Nephron (organoid): ENCODE measurements at regions not wholly inside any gene's neighbourhood (a gene's known extent, or its start where the extent isn't known, plus 50 kb on each side); places are given as distances from the start of the nearest gene placed in this dataset.

Experiments
- H3K27ac Mint-ChIP-seq, 3 experiments: 2 replicates each; pipeline ENCODE4 v1.8.0; 2020; ENCODE audit warnings: mixed read lengths in 3 of 3, mild to moderate bottlenecking in 2 of 3, moderate library complexity in 1 of 3
- H3K27me3 Mint-ChIP-seq: 2 replicates; pipeline ENCODE4 v1.8.0; 2021; ENCODE audit warnings: low read depth, mild to moderate bottlenecking, moderate library complexity, mixed read lengths
- H3K36me3 Mint-ChIP-seq: 2 replicates; pipeline ENCODE4 v1.8.0; 2020; ENCODE audit warnings: low read depth, mixed read lengths
- H3K4me1 Mint-ChIP-seq: 2 replicates; pipeline ENCODE4 v1.8.0; 2020; ENCODE audit warnings: mixed read lengths
- H3K4me3 Mint-ChIP-seq, 3 experiments: 2 replicates each; pipeline ENCODE4 v1.8.0; 2020; ENCODE audit warnings: mild to moderate bottlenecking in 3 of 3, mixed read lengths in 3 of 3, moderate library complexity in 2 of 3
- H3K9me3 Mint-ChIP-seq: 2 replicates; pipeline ENCODE4 v1.8.0; 2020; ENCODE audit warnings: mixed read lengths
- TF ChIP-seq, protein P1 (sequence below), 3 experiments: fragments of 200-600 bp; sonication (generic); IDR thresholded peaks; one replicate each; pipeline ENCODE4 v1.5.0; 2021; ENCODE audit warnings: antibody characterized with exemption in 3 of 3; ENCODE audit not compliant: unreplicated experiment in 3 of 3

DNA sequence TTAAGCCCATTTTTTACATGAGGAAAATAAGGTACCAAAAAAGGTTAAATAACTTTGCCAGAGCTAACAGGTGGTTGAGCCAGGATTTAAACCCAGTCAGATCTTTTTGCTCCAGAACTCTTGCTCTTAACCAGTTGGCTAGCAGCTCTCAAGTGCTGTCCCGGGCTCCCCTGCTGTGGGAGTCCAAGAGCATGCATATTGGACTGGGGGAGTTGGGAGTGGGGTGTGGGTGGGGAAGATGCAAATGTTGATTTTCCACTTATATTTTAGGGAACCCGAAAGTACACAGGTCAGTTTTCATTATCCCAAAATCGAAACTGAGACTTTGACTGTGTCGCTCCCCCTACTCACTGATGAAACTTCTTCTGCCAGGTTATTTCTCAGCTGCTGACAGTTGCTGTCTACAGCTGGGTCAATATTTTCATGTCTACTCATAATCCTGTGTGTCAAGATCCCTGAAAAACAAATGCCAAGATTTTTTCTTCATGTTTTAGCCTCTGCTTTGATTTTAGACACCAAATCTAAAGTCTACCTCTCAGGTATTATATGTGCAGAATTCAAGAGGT, 172.3 kb upstream of the TMPO start:
- no peaks in the 10 kb centered on the region for H3K36me3 Mint-ChIP-seq
- H3K4me1 Mint-ChIP-seq: peaks cover 12% of the 10 kb centered on the region
- no peaks in the 10 kb centered on the region for H3K9me3 Mint-ChIP-seq
- H3K4me3 Mint-ChIP-seq: no peak overlapping the region
- H3K27me3 Mint-ChIP-seq: peaks cover 6% of the 10 kb centered on the region
- H3K27ac Mint-ChIP-seq: peak overlapping the region; percentile 44 to 58 (median 49)
- TF ChIP-seq, protein P1, sequence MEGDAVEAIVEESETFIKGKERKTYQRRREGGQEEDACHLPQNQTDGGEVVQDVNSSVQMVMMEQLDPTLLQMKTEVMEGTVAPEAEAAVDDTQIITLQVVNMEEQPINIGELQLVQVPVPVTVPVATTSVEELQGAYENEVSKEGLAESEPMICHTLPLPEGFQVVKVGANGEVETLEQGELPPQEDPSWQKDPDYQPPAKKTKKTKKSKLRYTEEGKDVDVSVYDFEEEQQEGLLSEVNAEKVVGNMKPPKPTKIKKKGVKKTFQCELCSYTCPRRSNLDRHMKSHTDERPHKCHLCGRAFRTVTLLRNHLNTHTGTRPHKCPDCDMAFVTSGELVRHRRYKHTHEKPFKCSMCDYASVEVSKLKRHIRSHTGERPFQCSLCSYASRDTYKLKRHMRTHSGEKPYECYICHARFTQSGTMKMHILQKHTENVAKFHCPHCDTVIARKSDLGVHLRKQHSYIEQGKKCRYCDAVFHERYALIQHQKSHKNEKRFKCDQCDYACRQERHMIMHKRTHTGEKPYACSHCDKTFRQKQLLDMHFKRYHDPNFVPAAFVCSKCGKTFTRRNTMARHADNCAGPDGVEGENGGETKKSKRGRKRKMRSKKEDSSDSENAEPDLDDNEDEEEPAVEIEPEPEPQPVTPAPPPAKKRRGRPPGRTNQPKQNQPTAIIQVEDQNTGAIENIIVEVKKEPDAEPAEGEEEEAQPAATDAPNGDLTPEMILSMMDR (IDR thresholded peaks at IDR 0.05; ENCODE audit: unreplicated experiment in 3 of 3): no peak

DNA sequence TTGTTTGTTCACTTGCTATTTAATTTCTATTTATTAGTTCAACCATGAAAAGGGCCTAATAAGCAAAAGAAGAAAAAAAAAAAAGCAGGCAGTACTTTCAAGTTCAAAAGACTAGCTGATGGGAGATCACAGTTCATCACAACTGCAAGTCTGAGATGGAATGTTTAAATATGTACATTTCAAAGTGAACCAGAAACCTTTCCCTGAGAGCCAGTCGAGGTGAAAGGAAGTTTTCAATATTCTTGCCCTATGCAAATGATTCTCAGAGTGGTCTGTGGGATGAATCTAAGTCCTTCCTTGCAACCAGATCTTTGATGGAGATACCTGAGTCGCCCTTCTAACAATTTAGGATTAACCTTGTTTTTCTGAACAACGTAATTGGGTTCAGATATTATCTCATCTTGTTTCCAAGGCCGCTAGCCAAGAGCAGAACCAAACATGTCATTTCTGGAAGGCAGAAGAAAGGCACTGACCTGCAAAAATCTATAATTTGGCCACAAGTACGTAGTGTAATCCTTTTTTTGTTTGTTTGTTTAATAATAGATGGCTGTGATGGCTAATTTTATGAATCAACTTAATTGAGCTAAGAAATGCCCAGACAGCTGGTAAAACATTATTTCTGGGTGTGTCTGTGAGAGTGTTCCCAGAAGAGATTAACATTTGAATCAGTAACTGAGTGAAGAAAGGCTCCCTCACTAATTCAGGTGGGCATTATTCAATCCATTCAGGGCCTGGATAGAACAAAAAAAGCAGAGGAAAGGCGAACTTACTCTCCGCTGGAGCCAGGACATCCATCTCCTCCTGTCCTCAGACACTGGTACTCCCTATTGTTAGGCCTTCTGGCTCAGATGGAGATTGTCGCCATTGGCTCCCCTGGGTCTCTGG, 171.1 kb upstream of the TMPO start:
- Mint-ChIP-seq H3K27ac (peak overlapping the region; percentile 24 to 77 (median 49)), H3K4me1 (peaks cover 12% of the 10 kb centered on the region), H3K9me3 (no peaks in the 10 kb centered on the region), H3K36me3 (no peaks in the 10 kb centered on the region), H3K27me3 (peaks cover 6% of the 10 kb centered on the region), H3K4me3 (no peak overlapping the region)
- TF ChIP-seq, protein P1 (IDR thresholded peaks at IDR 0.05; ENCODE audit: unreplicated experiment in 3 of 3): no peak

DNA sequence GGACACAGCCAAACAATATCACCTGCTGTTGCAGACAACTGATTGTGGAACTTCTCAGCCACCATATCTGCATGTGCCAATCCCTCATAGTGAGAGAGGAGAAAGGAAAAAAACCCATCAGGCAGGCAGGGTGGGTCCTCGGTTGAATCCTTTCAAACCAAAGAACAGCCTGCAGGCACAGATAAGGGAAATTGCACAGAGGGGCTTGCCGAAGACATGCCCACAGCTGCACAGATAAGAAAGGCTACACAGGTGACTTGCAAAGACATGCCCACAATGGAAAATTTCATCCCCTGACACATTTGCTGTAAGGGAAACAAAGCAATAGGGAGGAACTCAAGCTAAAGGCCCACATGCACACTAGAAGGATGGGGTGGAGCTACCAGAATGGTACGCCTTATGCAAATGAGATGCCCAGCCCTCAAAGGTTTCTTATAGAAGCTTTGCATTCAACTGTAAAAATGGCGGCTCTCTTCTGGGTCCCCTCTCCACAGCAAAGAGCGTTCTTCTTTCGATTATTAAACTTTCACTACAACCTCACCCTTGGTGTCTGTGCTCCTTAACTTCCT, 170.0 kb upstream of the TMPO start:
- peaks cover 6% of the 10 kb centered on the region for H3K27me3 Mint-ChIP-seq
- no peaks in the 10 kb centered on the region for H3K9me3 Mint-ChIP-seq
- H3K36me3 Mint-ChIP-seq: no peaks in the 10 kb centered on the region
- no peak overlapping the region for H3K27ac Mint-ChIP-seq
- H3K4me3 Mint-ChIP-seq: no peak overlapping the region
- TF ChIP-seq, protein P1 (IDR thresholded peaks at IDR 0.05; ENCODE audit: unreplicated experiment in 3 of 3): no peak
- peaks cover 12% of the 10 kb centered on the region for H3K4me1 Mint-ChIP-seq

DNA sequence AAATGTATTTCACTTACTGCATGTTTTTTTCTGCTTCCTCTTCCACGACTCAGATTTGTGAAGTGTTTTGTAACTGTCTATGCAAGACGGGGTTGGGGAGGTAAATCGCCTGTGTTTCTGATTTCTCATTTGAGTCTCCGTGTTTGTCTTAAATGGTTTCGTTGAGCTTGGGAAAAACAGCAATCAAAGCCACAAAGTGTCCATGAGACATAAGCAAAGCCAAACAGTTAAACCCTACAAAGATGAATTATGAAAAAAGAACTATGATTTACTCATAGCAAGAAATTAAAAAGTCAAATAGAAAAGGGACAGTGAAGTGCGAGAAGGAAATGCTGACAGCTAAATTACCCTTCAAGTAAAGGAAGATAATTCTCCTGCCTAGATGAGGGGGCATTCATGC, 164.3 kb upstream of the TMPO start:
- no peaks in the 10 kb centered on the region for H3K27me3 Mint-ChIP-seq
- H3K36me3 Mint-ChIP-seq: no peaks in the 10 kb centered on the region
- no peaks in the 10 kb centered on the region for H3K4me1 Mint-ChIP-seq
- H3K4me3 Mint-ChIP-seq: no peak overlapping the region
- H3K27ac Mint-ChIP-seq: no peak overlapping the region
- no peaks in the 10 kb centered on the region for H3K9me3 Mint-ChIP-seq
- TF ChIP-seq, protein P1 (IDR thresholded peaks at IDR 0.05; ENCODE audit: unreplicated experiment in 3 of 3): no peak

DNA sequence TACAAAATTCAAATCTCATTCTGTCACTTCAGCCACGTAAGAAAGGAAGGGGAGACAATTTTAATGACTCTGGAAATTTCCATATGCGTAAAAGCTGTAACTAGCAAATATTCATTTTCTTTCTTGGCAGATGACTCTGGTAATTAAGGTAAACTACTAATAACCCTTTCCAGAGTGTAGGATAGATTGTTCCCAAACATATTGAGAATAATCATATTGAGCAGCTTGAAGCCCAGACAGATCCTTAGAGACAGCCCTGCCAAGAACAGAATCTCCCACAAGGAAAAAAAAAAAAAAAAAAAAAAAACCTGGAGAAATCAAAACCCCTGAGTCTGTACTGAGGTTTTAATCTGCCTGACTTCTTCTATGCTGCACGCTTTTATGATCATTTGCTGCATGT, 163.6 kb upstream of the TMPO start:
- TF ChIP-seq, protein P1 (IDR thresholded peaks at IDR 0.05; ENCODE audit: unreplicated experiment in 3 of 3): no peak
- H3K9me3 Mint-ChIP-seq: no peaks in the 10 kb centered on the region
- H3K27ac Mint-ChIP-seq: no peak overlapping the region
- no peaks in the 10 kb centered on the region for H3K36me3 Mint-ChIP-seq
- no peak overlapping the region for H3K4me3 Mint-ChIP-seq
- H3K4me1 Mint-ChIP-seq: no peaks in the 10 kb centered on the region
- no peaks in the 10 kb centered on the region for H3K27me3 Mint-ChIP-seq
